Pulmonary artery endothelial cell (primary cell): ENCODE measurements at regions not wholly inside any gene's neighbourhood (a gene's known extent, or its start where the extent isn't known, plus 50 kb on each side); places are given as distances from the start of the nearest gene placed in this dataset.
"Not testable (repeated sequence)": the region's sequence is repeated elsewhere in the genome, so short reads cannot be mapped to it uniquely, and the experiment has no call there.

Experiments
- DNase-seq: peaks from one replicate; pipeline ENCODE4 v3.0.0-alpha.2; 2011; ENCODE audit warnings: low read depth, low spot score

- DNase-seq: no peak
These were observed 1160.3 kb upstream of the TMEM132C start for GRCh38 chr12:127106697-127107096.

GRCh38 chr12:127107744-127108143 lies 1159.2 kb upstream of the TMEM132C start:
- DNase-seq: no peak

GRCh38 chr12:127108360-127109215 lies 1158.4 kb upstream of the TMEM132C start:
- no peak for DNase-seq

- DNase-seq: no peak
These were observed 1153.0 kb upstream of the TMEM132C start for GRCh38 chr12:127113945-127114344.

GRCh38 chr12:127115468-127116035 lies 1151.4 kb upstream of the TMEM132C start:
- DNase-seq: no peak

- no peak for DNase-seq
These were observed 1148.7 kb upstream of the TMEM132C start for GRCh38 chr12:127118251-127118650.

GRCh38 chr12:127119600-127120140 lies 1147.3 kb upstream of the TMEM132C start:
- DNase-seq: no peak

- no peak for DNase-seq
These were observed 1146.1 kb upstream of the TMEM132C start for GRCh38 chr12:127120851-127121250.

GRCh38 chr12:127121494-127122084 lies 1145.4 kb upstream of the TMEM132C start:
- no peak for DNase-seq

- DNase-seq: no peak
These were observed 1141.2 kb upstream of the TMEM132C start for GRCh38 chr12:127125607-127126259.

GRCh38 chr12:127126260-127126628 lies 1140.7 kb upstream of the TMEM132C start:
- DNase-seq: no peak

- DNase-seq: no peak
These were observed 1139.1 kb upstream of the TMEM132C start for GRCh38 chr12:127127897-127128296.

GRCh38 chr12:127130506-127131124 lies 1136.4 kb upstream of the TMEM132C start:
- DNase-seq: no peak

GRCh38 chr12:127133675-127134335 lies 1133.2 kb upstream of the TMEM132C start:
- no peak for DNase-seq

GRCh38 chr12:127140864-127141484 lies 1126.0 kb upstream of the TMEM132C start:
- not testable (repeated sequence) for DNase-seq

GRCh38 chr12:127143020-127143419 lies 1124.0 kb upstream of the TMEM132C start:
- DNase-seq: no peak

- DNase-seq: no peak
These were observed 1122.2 kb upstream of the TMEM132C start for GRCh38 chr12:127144770-127145169.

GRCh38 chr12:127145241-127145928 lies 1121.6 kb upstream of the TMEM132C start:
- no peak for DNase-seq

- DNase-seq: no peak
These were observed 1120.8 kb upstream of the TMEM132C start for GRCh38 chr12:127145929-127146789.
